Aorta (tissue), 5 donors: ENCODE measurements at regions not wholly inside any gene's neighbourhood (a gene's known extent, or its start where the extent isn't known, plus 50 kb on each side); places are given as distances from the start of the nearest gene placed in this dataset.

Experiments used
- ATAC-seq: fragments of 200-7000 bp; cut with Tn5 transposase; one replicate; pipeline ENCODE4 v1.9.1; 2022; ENCODE audit warnings: moderate library complexity; ENCODE audit not compliant: low FRiP score
- DNase-seq, 2 donors: peaks; one replicate each; pipeline ENCODE4 v3.0.0-alpha.2; 2020
- H3K27ac ChIP-seq, 2 donors: one replicate each; pipeline ENCODE4 v1.5.1; 2013; ENCODE audit warnings: low read length in 2 of 2, mild to moderate bottlenecking in 2 of 2, moderate library complexity in 2 of 2, control low read depth in 1 of 2, inconsistent platforms in 1 of 2, low read depth in 1 of 2
- H3K27me3 ChIP-seq, 2 donors: one replicate each; pipeline ENCODE4 v1.6.1; 2013; ENCODE audit warnings: control low read depth in 1 of 2, low read length in 1 of 2, mild to moderate bottlenecking in 1 of 2, moderate library complexity in 1 of 2; ENCODE audit not compliant: insufficient read depth in 2 of 2, control insufficient read depth in 1 of 2
- H3K36me3 ChIP-seq, 2 donors: one replicate each; pipeline ENCODE4 v1.6.1; 2013; ENCODE audit warnings: control low read depth in 1 of 2, low read length in 1 of 2, mild to moderate bottlenecking in 1 of 2; ENCODE audit not compliant: insufficient read depth in 2 of 2, control insufficient read depth in 1 of 2
- H3K4me1 ChIP-seq, 2 donors: one replicate each; pipeline ENCODE4 v1.6.1; 2013; ENCODE audit warnings: low read length in 2 of 2, control low read depth in 1 of 2, mild to moderate bottlenecking in 1 of 2, moderate library complexity in 1 of 2; ENCODE audit not compliant: insufficient read depth in 2 of 2, control insufficient read depth in 1 of 2
- H3K4me3 ChIP-seq, 2 donors: one replicate each; pipeline ENCODE4 v1.5.1; 2013; ENCODE audit warnings: low read length in 2 of 2, control low read depth in 1 of 2, mild to moderate bottlenecking in 1 of 2
- H3K9me3 ChIP-seq: one replicate; pipeline ENCODE4 v1.6.1; 2013; ENCODE audit warnings: mild to moderate bottlenecking, low read length; ENCODE audit not compliant: control insufficient read depth
- WGBS, 2 donors: extraction: QIAGEN DNeasy Blood & Tissue Kit; methylation state at CpG; one replicate each; pipeline ENCODE4 v1.1.7; 2013; 5-methylcytosine and 5-hydroxymethylcytosine counted together
- intact Hi-C, 2 donors: fragments of 100-400 bp; cut with DNase I; formaldehyde crosslinking; loops; one replicate each; pipeline versions ENCODE4 v1.14.2 to v1.15.0; 2022
- donor health status: healthy with polysubstance abuse.
- donor health status: Bipolar disorder and iron deficiency.
- donor health status: DM: no; HTN: no; CAD: no.
- donor health status: DM: no; HTN: no; CAD: no.
- donor health status: DM: yes; HTN: yes; CAD: no.

DNA sequence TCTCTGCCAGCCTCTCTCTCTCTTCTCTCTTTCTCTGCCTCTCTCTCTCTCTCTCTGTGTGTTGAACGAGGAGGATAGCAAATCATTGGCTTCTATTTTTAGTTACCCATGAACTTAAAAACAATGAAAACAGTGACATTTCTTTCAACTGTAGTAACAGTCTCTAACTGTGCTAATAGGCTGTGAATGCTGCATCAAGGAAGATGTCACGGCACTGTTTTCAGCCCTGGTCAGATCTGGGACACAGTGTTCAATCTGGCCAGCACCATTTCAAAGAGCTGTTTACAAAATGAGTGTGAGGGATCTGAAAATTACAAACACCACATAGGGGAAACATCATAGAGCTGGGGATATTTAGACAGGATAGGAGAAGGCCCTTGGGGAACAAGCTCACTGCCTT lies 717.0 kb downstream of the FGF9 start:
- intact Hi-C loops: no loop called here
- ATAC-seq: no peak
- WGBS, 2 donors: 20 to 30% methylated on average over 2 of the region's 2 CpGs

DNA sequence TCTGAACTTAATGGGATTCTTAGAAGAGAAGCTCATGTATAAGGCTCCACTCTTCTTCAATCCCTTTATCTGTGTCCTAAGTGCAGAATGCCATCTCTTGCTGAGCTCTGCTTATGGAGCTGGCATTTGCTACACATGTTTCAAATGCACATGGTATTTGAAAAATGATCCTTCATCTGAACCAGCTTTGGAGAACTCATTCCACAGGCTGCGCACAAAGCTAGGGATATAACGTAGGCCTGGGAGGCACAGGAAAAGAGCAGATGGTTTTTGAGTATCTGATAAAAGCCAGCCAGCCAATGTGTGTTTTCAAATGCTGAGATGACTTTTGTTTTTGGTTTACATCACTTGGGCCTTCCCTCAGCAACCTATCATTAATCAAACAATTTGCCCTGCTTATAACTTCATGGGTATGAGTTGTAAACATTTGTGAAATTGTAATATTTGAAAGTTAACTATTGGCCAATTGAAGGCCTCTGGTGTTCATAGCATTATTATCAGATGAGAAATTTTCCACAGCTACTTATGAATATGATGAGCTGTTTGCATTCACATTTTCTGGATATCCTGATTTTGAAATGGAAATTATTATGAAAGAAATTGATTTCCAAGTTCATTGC lies 729.0 kb downstream of the FGF9 start:
- Histone ChIP-seq H3K4me1 (no peaks in the 10 kb centered on the region), H3K27ac (no peak overlapping the region), H3K27me3 (no peaks in the 10 kb centered on the region), H3K36me3 (no peaks in the 10 kb centered on the region), H3K4me3 (no peak overlapping the region), H3K9me3 (no peaks in the 10 kb centered on the region)
- intact Hi-C loops: no loop called here
- ATAC-seq (no peak), DNase-seq (no peak)
- 90 to 91% methylated on average over 2 of the region's 2 CpGs for WGBS, 2 donors

More for the DNA sequence above, 717.0 kb downstream of the FGF9 start:
- Histone ChIP-seq H3K4me1 (no peaks in the 10 kb centered on the region), H3K27me3 (no peaks in the 10 kb centered on the region), H3K27ac (no peak overlapping the region), H3K4me3 (no peak overlapping the region), H3K36me3 (no peaks in the 10 kb centered on the region), H3K9me3 (no peaks in the 10 kb centered on the region)
- DNase-seq: no peak

DNA sequence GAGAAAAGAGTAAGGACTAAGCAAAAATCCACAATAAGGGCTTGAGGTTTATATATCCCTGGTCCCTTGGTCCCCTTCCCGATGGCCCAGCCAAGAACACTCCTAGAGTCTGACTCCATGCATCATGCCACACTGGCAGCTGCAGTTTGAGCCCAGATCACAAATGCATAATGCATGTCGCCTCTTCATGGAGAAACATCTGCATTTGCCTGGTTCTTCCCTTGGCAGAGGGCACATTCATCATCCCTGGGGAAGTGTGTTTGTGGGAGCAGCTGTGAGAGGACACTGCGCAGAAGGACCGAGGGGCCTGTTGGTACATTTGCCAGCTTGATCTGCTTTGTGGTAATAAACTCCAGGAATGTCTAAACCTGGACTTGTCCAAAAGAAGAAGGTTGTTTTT lies 731.8 kb downstream of the FGF9 start:
- Histone ChIP-seq H3K9me3 (no peaks in the 10 kb centered on the region), H3K27ac (no peak overlapping the region), H3K36me3 (no peaks in the 10 kb centered on the region), H3K4me3 (no peak overlapping the region), H3K4me1 (no peaks in the 10 kb centered on the region), H3K27me3 (no peaks in the 10 kb centered on the region)
- intact Hi-C loops: no loop called here
- ATAC-seq: no peak
- 87 to 89% methylated on average over 4 of the region's 4 CpGs for WGBS, 2 donors
- DNase-seq: no peak

DNA sequence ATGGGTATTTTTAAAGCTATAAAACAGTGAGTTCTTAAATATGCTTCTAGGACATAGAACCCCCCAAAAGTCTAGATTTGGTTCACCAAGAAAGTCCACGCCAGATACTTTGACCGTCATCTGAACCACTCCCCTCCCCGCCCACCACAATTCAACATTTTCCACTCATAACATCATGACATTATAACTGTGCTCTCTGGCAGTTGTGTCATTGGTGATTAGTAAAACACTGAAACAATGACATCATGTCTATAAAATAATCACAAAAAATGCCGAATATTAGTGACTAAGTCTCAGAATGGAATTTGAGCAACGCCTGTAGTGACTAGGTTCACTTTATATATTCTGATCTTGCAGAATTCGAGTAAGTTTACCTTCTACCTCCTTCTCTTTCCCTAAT lies 732.3 kb downstream of the FGF9 start:
- Histone ChIP-seq H3K27me3 (no peaks in the 10 kb centered on the region), H3K36me3 (no peaks in the 10 kb centered on the region), H3K9me3 (no peaks in the 10 kb centered on the region), H3K4me3 (no peak overlapping the region), H3K27ac (no peak overlapping the region), H3K4me1 (no peaks in the 10 kb centered on the region)
- no peak for DNase-seq
- intact Hi-C loops: no loop called here
- WGBS, 2 donors: 73 to 79% methylated on average over 6 of the region's 6 CpGs
- ATAC-seq: no peak

DNA sequence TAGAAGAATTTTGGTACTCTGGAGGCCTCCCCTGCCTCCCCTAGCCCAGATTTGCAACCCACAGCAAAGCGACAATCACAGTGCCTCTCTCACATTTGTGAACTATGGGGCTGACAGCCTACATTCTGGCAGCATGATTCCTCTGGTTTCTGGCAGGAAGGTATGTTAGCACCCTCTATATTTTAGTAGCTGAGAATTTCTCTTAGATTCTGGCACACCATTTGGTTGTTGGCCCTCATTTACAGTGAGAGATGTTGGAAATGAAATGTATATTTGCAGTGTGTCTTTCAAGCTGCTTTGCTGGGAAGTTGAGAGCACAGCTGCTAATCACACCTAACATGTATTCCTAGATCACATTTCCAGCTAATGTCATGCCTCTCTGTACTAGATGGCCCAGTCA lies 735.0 kb downstream of the FGF9 start:
- H3K4me3 ChIP-seq: no peak overlapping the region
- ATAC-seq: no peak
- H3K9me3 ChIP-seq: no peaks in the 10 kb centered on the region
- no peaks in the 10 kb centered on the region for H3K4me1 ChIP-seq
- intact Hi-C loops: no loop called here
- no peaks in the 10 kb centered on the region for H3K27me3 ChIP-seq
- no peaks in the 10 kb centered on the region for H3K36me3 ChIP-seq
- WGBS, 2 donors: 52 to 81% methylated on average over 1 of the region's 1 CpG
- H3K27ac ChIP-seq: no peak overlapping the region
- no peak for DNase-seq

DNA sequence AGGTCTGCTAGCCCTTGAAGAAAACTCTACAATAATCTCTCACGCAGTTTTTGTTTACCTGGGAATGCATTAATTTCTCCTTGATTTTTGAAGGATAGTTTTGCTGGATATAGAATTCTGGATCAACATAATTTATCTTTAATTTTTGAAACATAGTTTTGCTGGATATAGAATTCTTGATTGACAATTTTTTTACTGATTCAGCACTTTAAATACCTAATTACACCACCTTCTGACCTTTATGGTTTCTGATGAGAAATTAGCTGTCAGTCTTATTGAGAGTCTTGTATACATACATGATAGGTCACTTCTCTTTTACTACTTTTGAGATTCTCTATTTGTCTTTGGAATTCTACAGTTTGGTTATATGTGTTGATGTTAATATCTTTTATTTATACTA lies 741.6 kb downstream of the FGF9 start:
- Histone ChIP-seq H3K27me3 (no peaks in the 10 kb centered on the region), H3K27ac (no peak overlapping the region), H3K4me1 (no peaks in the 10 kb centered on the region), H3K4me3 (no peak overlapping the region), H3K9me3 (no peaks in the 10 kb centered on the region), H3K36me3 (no peaks in the 10 kb centered on the region)
- no peak for DNase-seq
- no peak for ATAC-seq
- 91 to 100% methylated on average over 1 of the region's 1 CpG for WGBS, 2 donors
- intact Hi-C loops: no loop called here

- no peaks in the 10 kb centered on the region for H3K4me1 ChIP-seq
These were observed 751.1 kb downstream of the FGF9 start for GRCh38 chr13:22422023-22422422.

GRCh38 chr13:22422712-22423111 lies 751.8 kb downstream of the FGF9 start:
- H3K9me3 ChIP-seq: no peaks in the 10 kb centered on the region
- 80 to 92% methylated on average over 7 of the region's 7 CpGs for WGBS, 2 donors
- H3K4me1 ChIP-seq: no peaks in the 10 kb centered on the region
- DNase-seq (no peak), ATAC-seq (no peak)
- no peaks in the 10 kb centered on the region for H3K27me3 ChIP-seq
- no peak overlapping the region for H3K4me3 ChIP-seq
- intact Hi-C loops: no loop called here
- no peaks in the 10 kb centered on the region for H3K36me3 ChIP-seq
- H3K27ac ChIP-seq: no peak overlapping the region

More at GRCh38 chr13:22422023-22422422, 751.1 kb downstream of the FGF9 start:
- ATAC-seq: no peak
- intact Hi-C loops: no loop called here
- Histone ChIP-seq H3K27me3 (no peaks in the 10 kb centered on the region), H3K27ac (no peak overlapping the region), H3K9me3 (no peaks in the 10 kb centered on the region), H3K4me3 (no peak overlapping the region), H3K36me3 (no peaks in the 10 kb centered on the region)
- no peak for DNase-seq

GRCh38 chr13:22423261-22423660 lies 752.4 kb downstream of the FGF9 start:
- no peaks in the 10 kb centered on the region for H3K27me3 ChIP-seq
- 88 to 100% methylated on average over 1 of the region's 1 CpG for WGBS, 2 donors
- H3K9me3 ChIP-seq: no peaks in the 10 kb centered on the region
- H3K4me1 ChIP-seq: no peaks in the 10 kb centered on the region
- ATAC-seq (no peak), DNase-seq (no peak)
- no peak overlapping the region for H3K27ac ChIP-seq
- intact Hi-C loops: no loop called here
- no peak overlapping the region for H3K4me3 ChIP-seq
- H3K36me3 ChIP-seq: no peaks in the 10 kb centered on the region
